ENCODE measurements at regions not wholly inside any gene's neighbourhood (a gene's known extent, or its start where the extent isn't known, plus 50 kb on each side); places are given as distances from the start of the nearest gene placed in this dataset.

- TF ChIP-seq CTCF (conservative IDR thresholded peaks at IDR 0.05; ENCODE audit: low read depth, low read length), result no peak
- TF ChIP-seq EZH2 (IDR thresholded peaks at IDR 0.05; ENCODE audit: low read length, unreplicated experiment), result no peak
Measured at GRCh38 chr9:129266536-129266935, 88.5 kb upstream of the IER5L start.

Data from PC-3 (cell line).